GM21381 (cell line): ENCODE measurements at regions not wholly inside any gene's neighbourhood (a gene's known extent, or its start where the extent isn't known, plus 50 kb on each side); places are given as distances from the start of the nearest gene placed in this dataset.
"Not testable (repeated sequence)": the region's sequence is repeated elsewhere in the genome, so short reads cannot be mapped to it uniquely, and the experiment has no call there.

Experiments
- ATAC-seq: cut with Tn5 transposase; IDR thresholded peaks from one replicate; pipeline ENCODE4 v1.9.1; 2021; ENCODE audit warnings: mild to moderate bottlenecking, moderate library complexity; ENCODE audit not compliant: unreplicated experiment

DNA sequence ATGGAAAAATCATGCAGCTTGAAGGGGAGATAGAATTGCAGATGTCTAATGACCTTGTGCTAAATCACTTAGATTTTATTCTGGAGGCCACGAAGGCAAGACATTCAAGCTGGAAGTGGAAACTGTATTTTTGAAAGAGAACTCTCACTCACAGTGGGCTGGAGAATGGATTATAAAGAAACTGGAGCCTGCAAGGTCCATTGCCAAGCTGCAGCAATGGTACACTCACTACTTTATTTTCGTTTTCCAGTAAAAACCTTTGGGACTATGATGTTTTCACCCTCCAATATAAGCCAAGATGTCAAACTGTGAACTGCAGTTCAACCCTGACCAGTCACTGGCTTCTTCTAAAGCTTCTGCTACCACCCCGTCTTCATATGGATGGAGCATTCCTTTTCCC lies 62.0 kb downstream of the SKIDA1 start:
- no peak for ATAC-seq

DNA sequence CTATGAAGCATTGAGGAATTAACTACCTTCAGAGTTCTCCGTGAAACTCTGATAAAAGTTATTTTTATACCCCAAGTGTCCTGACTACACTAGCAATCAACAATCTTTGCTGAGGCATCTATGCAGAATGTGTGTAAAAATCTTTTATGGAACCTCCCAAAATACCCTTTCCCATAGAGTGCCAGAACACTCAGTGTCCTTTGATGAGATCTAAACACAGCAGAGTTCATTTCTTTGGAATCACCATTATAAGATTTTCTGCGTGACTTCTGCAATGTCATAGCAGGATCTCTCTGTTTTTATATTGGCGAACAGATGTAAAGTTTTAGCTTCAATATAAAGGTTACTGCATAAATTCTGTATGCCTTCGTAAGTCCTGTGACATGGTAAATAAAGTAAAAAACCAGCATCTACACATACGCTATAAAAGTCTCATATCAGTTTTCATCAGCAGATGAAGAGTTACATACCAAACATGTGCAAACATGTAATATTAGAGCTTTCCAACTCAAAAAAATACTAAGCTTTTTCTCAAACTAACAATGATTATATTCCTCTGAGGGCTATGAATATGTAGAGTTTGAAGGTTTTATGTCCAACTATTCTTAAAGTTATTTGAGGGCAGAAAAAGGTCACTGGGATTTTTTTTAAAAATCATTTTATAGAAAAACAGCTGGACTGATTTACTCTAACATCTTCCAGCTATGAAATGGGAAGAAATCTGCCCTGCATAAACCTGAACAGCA lies 67.2 kb downstream of the SKIDA1 start:
- no peak for ATAC-seq

DNA sequence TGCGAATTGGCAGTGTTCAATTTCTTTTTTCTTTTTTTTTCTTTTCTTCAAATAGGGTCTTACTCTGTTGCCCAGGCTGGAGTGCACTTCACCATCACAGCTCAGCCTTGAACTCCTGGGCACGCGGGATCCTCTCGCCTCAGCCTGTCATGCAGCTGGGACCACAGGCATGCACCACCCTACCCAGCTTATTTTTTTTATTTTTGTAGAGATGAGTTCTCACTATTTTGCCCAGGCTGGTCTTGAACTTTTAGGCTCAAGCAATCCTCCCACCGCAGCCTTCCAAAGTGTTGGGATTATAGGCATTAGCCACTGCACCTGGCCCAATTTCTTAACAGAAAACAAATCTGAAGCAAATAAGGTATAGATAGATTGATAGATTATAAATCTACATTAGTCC lies 69.3 kb downstream of the SKIDA1 start:
- ATAC-seq, result no peak

DNA sequence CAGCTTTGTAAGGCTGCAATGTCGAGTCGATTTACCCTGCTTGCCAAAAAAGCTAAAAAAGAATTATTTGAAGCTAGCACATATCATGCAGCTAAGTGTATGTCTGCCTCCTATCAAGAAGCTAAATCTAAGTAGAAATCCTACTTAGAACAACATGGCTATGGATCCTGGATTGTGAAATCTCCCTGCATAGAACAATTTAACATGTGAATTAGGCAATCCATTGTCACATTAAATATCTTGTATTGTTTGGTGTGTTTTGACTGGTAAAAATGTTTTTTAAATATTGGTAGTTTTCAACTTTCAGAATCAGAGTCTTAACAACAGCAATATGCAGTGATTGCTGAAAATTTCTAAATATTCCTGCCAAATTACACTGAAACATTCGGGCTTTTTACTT lies 73.3 kb downstream of the SKIDA1 start:
- no peak for ATAC-seq

DNA sequence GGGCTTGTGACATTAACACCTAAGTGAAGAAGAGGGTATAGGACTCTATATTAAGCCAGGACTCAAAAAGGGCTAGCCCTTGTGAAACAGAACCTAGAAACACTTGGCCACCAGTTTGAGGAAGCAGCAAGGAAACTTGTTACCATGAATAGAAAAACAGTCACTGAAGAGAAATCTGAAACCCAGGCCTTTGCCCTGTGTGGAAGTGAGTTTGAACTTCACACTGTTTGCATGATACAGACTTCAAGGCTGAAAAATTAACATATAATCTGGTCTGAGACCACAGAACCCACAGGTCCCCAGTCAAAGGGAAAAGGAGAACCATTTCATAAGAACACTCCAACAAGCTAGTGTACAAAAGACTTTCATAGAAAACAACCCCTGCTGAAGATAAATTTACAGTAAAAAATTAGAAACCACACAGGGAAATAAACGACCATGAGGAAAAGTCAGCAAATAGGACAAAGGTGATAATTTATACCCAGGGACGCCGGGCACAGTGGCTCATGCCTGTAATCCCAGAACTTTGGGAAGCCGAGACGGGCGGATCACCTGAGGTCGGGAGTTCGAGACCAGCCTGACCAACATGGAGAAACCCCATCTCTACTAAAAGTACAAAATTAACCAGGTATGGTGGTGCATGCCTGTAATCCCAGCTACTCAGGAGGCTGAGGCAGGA lies 76.1 kb downstream of the SKIDA1 start:
- peak; percentile 81 for ATAC-seq

DNA sequence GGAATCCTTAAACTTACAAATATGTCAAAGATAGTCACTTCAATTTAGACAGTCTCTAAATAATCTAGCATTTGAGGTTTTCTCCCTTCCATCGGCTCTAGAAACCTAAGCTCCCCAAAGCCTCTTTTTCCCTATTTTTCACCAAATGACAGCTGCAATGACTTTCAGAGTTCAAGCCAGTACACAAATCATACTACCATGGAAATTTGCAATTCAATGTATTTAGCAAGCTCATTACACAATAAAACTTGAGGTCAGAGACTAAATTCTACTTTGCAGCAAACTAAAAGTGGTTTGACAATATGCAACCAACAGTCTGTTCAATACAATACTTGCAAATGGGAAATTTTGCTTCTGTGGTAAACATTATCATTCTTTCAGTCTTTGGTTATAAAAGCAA lies 80.3 kb downstream of the SKIDA1 start:
- ATAC-seq, result no peak

DNA sequence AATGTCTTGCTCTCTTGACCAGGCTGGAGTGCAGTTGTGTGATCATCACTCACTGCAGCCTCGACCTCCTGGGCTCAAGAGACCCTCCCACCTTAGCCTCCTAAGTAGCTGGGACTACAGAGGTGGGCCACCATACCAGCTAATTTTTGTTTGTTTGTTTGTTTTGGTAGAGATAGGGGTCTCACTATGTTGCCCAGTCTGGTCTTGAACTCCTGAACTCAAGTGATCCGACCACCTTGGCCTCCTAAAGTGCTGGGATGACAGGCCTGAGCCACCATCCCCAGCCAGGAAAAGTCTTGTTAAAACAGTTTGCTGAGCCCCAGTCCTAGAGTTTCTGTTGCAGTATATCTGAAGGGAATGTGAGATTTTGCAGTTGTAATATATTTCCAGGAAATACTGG lies 83.9 kb downstream of the SKIDA1 start:
- ATAC-seq, result no peak

DNA sequence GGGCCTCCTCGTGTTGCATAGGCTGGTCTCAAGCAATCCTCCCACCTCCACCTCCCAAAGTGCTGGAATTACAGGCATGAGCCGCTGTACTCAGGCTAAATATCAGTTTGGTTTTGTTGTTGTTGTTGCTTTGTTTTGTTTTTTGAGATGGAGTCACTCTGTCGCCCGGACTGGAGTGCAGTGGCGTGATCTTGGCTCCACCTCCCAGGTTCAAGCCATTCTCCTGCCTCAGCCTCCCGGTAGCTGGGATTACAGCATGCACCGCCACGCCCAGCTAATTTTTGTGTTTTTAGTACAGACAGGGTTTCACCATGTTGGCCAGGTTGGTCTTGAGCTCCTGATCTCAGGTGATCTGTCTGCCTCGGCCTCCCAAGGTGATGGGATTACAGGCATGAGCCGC lies 86.6 kb downstream of the SKIDA1 start:
- not testable (repeated sequence) for ATAC-seq

DNA sequence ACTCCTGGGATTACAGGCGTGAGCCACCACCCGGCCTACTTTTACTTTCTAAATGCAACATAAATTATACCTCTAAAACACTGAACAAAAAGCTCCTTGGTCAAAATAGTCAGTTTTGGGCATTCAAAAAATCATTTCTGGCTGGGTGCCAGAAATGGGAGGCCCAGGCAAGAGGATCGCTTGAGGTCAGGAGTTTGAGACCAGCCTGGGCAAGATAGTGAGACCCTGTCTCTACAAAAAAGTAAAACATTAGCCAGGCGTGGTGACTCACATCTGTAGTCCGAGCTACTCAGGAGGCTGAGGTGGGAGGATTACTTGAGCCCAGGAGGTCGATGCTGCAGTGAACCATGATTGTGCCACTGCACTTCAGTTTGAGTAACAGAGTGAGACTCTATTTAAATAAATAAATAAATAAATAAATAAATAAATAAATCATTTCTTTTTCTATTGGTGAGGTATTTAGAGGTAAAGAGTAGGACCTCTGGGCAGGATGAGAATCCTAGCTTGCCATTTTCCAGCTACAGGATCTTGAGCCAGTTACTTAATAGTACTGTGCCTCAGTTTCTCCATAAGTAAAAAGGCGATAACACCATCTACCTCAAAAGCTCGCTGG lies 87.6 kb downstream of the SKIDA1 start:
- no peak for ATAC-seq

DNA sequence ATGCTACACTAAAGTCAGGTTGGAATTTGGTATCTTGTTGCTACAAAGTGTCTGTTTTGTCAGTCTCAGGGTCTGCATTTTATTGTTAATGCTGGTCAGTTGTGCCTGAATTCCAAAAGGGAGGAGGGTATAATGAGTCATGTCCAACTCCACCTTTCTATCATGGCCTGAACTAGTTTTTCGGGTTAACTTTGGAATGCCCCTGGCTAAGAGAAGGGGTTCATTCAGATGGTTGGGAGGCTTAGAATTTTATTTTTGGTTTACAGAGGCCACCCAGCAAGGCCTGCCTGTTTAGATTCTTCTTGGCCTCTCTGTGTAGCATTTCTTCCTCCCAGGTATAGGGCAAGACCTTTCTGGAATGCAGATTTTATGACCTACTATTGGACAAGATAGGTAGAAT lies 93.2 kb downstream of the SKIDA1 start:
- ATAC-seq, result no peak

DNA sequence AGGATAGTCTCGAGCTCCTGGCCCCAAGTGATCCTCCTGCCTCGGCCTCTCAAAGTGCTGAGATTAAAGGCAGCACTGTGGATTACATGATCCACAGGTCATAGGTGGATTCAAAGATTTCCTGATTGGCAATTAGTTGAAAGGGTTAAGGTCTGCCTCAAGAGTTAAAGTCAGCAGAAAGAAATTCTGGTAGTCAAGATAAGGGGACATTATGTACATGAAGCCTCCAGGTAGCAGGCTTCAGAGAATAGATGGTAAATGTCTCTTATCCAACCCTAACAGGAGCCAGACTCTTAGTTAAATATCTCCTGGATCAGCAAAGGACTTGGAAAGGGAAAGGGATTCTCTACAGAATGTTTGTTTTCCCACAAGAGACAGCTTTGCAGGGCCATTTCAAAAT lies 93.7 kb downstream of the SKIDA1 start:
- no peak for ATAC-seq

DNA sequence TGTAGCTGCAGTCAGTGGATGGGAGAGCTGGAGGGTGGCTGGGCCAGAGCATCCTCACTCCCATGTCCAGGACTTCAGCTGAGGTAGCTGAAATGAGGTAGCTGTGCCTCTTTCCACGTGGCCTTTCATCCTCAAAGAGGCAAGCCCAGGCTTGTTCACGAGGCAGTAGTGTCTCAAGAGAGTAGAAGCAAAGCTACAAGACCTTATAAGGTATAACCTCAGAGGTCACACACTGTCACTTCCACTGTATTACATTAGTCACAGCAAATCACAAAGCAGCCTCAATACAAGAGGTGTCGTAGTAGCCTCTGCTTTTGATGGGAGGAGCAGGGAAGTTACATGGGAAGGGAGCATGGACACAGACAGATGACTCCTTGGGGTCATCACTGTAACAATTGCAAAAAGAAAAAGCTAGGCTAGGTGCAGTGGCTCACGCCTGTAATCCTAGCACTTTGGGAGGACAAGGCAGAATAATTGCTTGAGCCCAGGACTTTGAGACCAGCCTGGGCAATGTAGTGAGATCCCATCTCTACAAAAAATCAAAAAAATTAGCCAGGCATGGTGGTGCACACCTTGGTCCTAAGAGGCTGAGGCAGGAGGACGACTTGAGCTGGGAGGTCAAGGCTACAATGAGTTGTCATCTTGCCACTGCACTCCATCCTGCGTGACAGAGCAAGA lies 97.5 kb downstream of the SKIDA1 start:
- no peak for ATAC-seq

DNA sequence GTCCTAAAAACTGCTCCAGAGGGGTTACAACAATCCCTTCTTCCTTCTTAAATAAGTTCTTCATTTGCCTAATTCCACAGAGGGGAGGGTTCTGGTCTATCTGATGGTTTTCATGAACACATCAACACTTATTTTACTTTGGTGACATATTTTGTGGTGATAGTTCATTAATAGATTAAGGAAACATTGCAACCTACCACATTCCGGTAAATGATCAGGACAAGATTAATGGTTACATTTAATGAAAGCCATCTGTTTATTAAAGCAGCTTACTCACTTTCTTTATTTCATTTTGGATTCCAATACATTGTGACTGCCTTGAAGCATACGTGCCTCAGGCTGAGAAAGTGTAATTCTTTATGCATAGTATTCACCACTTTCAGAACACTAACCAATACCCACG lies 101.0 kb downstream of the SKIDA1 start:
- no peak for ATAC-seq

DNA sequence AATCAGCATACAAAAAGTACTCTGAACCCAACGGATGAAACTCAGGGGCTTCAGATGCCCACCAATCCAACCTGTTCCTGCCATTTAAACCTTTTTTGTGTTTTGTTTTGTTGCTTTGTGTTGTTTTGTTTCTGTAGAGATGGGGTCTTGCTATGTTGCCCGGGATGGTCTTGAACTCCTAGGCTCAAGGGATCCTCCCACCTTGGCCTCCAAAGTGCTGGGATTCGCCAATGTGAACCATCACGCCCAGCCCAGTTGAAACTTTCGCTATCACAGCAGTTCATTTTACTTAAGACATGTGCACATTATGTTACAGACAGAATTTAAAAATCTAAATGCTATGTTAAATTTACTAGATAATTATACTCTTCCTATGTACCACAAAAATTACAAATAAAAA lies 101.6 kb downstream of the SKIDA1 start:
- no peak for ATAC-seq

DNA sequence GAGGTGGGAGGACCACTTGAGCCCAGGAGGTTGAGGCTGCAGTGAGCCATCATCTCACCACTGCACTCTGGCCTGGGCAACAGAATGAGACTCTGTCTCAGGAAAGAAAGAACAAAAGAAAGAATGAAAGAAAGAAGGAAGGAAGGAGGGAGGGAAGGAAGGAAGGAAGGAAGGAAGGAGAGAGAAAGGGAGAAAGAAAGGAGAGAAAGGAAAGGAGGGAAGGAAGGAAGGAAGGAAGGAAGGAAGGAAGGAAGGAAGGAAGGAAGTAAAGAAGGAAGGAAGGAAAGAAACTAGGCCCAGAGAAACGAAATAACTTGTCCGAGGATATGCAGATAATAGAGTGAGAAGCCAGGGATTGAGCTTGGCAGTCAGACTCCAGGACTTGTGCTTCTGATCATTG lies 102.1 kb downstream of the SKIDA1 start:
- ATAC-seq, result no peak

DNA sequence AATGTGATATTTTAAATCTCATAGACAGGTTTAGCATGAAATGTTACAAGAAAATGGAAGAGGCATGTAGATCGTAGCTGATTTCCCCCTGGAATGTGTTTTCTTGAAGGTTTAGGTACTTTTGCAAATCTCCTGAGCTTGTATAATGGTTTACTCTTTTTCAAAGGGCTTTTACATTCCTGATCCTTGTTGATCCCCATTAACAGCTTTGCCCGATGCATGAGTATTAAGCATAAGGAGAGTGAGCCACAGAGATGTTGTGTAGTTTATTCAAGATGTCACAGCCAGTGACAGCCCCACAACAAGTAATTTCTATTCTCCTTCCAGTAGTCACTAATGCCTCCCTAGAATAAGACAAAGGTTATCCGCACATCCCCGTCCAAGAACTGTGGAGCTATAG lies 103.7 kb downstream of the SKIDA1 start:
- no peak for ATAC-seq

DNA sequence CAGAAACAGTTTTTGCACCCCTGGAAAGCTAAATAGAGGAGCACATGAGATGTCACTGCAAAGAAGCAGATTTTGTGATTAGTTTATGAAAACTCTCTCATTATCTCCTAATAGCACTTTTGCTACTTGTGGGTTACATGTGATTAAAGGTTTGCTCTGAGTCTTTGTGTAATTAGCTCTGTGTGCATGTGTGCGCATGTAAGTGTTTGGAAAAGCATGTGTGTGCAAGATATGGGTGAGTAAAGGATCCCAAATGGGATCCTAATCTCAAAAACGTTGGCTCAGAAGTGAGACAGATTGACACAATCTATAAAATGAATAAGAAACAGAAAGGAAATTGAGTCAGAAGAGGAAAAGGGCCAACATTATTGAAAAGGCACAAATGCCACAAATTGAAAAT lies 104.5 kb downstream of the SKIDA1 start:
- no peak for ATAC-seq

DNA sequence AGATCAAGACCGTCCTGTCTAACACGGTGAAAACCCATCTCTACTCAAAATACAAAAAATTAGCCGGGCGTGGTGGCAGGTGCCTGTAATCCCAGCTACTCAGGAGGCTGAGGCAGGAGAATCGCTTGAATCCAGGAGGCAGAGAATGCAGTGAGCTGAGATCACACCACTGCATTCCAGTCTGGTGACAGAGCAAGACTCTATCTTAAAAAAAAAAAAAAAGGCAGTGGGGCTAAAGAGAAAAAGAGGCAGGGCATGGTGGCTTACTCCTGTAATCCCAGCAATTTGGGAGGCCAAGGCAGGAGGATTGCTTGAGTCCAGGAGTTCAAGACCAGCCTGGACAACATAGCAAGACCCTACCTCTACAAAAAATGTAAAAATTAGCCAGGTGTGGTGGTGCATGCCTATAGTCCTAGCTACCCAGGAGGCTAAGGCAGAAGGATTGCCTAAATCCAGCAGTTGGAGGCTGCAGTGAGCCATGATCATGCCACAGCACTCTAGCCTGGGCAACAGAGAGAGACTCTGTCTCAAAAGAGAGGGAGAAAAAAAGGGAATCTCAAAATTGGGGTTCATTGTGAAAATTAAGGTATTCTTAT lies 106.4 kb downstream of the SKIDA1 start:
- ATAC-seq, result not testable (repeated sequence)

DNA sequence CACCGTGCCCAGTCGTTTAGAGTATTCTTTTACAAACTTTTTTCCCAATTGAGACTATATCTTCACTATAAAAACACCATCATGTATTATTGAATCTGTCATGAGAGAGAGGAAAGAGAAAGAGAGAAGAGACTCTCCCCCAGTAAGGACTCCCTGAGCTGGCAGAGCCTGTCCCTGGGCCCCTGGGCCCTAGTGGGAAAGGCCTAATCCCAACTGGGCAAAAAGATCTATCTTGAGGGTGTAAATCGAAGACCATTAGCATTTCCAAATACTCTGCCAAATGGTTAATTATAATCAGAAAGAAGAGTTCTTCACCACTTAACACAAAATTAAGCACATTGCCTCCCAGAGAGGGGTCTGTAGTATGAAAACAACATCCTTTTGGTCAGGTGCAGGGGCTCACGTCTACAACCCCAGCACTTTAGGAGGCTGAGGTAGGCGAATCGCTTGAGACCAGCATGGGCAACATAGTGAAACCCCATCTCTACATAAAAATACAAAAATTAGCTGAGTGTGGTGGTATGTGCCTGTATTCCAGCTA lies 108.2 kb downstream of the SKIDA1 start:
- no peak for ATAC-seq

DNA sequence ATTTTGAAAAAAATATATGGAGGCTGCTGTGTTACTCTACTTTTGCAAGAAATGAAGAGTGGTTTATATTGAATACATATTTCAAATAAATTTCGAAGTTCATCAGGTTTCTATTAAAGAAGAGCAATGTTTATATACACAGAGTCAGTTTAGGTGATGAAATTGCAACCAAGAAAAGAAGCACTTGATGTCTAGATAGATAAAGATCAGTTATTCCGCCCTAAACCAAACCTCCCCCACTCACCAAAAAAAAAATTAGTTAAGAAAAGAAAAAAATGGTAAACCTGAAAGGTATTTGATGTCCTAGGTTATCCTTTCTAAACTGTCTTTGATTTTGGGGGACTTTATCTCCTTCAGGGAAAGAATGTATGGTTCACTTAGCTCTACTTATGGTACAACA lies 111.8 kb downstream of the SKIDA1 start:
- no peak for ATAC-seq

DNA sequence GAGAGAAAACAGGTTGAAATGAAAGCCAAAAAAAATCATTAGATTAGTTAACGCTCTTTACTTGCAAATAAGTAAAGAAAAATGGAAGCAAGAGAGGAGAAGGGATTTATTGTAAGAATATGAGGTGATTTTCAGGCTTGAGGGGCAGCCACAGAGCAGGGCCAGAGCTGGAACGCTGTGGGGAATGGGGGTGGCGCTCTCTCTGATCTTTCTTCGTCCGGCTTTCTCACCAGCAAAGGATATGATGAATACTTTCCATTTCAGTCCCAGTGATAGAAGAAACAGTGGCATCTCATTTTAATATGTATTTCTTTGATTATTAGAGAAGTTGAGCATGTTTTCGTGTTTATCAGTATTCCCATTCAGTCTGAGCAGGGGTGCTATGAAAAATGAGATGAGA lies 112.2 kb downstream of the SKIDA1 start:
- no peak for ATAC-seq
